Thyroid gland (tissue), 4 donors: ENCODE measurements at regions not wholly inside any gene's neighbourhood (a gene's known extent, or its start where the extent isn't known, plus 50 kb on each side); places are given as distances from the start of the nearest gene placed in this dataset.

Experiments used
- DNase-seq, 2 donors: peaks; one replicate each; pipeline ENCODE4 v3.0.0-alpha.2; 2019
- H3K27ac ChIP-seq, 3 donors: fragments of 200-600 bp; sonication (generic); 1 replicate in 2 of 3; 2 replicates in 1 of 3; pipeline ENCODE4 v1.5.1; 2016 to 2019; ENCODE audit warnings: mild to moderate bottlenecking in 1 of 3, moderate library complexity in 1 of 3
- H3K27me3 ChIP-seq: fragments of 200-600 bp; sonication (generic); one replicate; pipeline ENCODE4 v1.5.1; 2019
- H3K36me3 ChIP-seq, 2 donors: fragments of 200-600 bp; sonication (generic); one replicate each; pipeline ENCODE4 v1.5.1; 2016 to 2019
- H3K4me1 ChIP-seq, 2 donors: fragments of 200-600 bp; sonication (generic); one replicate each; pipeline ENCODE4 v1.5.1; 2017 to 2019
- H3K4me3 ChIP-seq, 3 donors: fragments of 200-600 bp; sonication (generic); replicated peaks in 1 of 3; 1 replicate in 2 of 3; 2 replicates in 1 of 3; pipeline ENCODE4 v1.5.1; 2016; ENCODE audit warnings: mild to moderate bottlenecking in 1 of 3
- H3K9me3 ChIP-seq: fragments of 200-600 bp; sonication (generic); one replicate; pipeline ENCODE4 v1.5.1; 2017
- POLR2A ChIP-seq, 2 donors: fragments of 450-650 bp; IDR thresholded peaks; one replicate each; pipeline ENCODE4 v1.6.1; 2017; ENCODE audit warnings: antibody characterized with exemption in 2 of 2, mild to moderate bottlenecking in 2 of 2, moderate library complexity in 1 of 2
- WGBS, 2 donors: methylation state at CpG; one replicate each; pipeline ENCODE4 v1.1.5; 2017; 5-methylcytosine and 5-hydroxymethylcytosine counted together
- intact Hi-C: fragments of 100-400 bp; cut with DNase I; formaldehyde crosslinking; loops from one replicate; pipeline ENCODE4 v1.15.1; 2023
- TF ChIP-seq, protein P1 (sequence below), 6 experiments: fragments of 200-600 bp in 3 of 6; fragments of 450-650 bp in 3 of 6; sonication (generic) in 3 of 6; IDR thresholded peaks; one replicate each; pipeline ENCODE4 v1.5.1; 2016 to 2019; ENCODE audit warnings: antibody characterized with exemption in 6 of 6, mild to moderate bottlenecking in 2 of 6, inconsistent platforms in 1 of 6, moderate library complexity in 1 of 6

DNA sequence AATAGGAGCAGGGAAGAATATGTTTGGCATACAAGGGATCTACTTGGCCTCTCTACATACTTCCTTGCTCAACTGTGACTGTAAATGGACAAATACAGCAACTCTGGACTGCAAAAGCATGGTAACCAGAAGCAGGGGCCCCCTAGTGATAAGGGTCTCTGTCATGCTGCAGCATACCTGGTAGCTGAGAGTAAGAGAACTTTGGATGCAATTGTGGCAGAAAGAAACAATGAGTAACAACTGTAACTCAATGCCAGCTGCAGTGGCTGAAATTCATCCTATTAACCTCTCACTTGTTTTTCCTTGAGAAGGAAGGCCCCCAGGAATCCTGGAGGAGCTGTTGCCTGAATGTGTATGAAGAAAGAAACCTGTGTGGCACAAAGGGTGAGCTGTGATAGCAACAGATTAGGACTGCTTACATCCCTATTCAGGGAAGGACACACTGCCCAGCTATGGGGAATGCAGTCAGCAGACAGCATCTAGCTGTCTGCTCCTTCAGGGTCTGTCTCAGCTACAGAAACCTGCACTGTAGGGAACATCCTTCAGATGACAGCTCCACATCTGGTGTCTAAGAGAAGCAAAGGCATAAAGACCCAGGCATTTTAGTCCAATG is 468.1 kb upstream of the ACTBL2 start:
- Histone ChIP-seq H3K27me3 (no peaks in the 10 kb centered on the region), H3K4me3 (no peak overlapping the region), H3K36me3 (no peaks in the 10 kb centered on the region), H3K27ac (no peak overlapping the region), H3K4me1 (no peaks in the 10 kb centered on the region), H3K9me3 (no peaks in the 10 kb centered on the region)
- intact Hi-C loops: no loop called here
- no peak for DNase-seq
- TF ChIP-seq, protein P1, sequence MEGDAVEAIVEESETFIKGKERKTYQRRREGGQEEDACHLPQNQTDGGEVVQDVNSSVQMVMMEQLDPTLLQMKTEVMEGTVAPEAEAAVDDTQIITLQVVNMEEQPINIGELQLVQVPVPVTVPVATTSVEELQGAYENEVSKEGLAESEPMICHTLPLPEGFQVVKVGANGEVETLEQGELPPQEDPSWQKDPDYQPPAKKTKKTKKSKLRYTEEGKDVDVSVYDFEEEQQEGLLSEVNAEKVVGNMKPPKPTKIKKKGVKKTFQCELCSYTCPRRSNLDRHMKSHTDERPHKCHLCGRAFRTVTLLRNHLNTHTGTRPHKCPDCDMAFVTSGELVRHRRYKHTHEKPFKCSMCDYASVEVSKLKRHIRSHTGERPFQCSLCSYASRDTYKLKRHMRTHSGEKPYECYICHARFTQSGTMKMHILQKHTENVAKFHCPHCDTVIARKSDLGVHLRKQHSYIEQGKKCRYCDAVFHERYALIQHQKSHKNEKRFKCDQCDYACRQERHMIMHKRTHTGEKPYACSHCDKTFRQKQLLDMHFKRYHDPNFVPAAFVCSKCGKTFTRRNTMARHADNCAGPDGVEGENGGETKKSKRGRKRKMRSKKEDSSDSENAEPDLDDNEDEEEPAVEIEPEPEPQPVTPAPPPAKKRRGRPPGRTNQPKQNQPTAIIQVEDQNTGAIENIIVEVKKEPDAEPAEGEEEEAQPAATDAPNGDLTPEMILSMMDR (IDR thresholded peaks at IDR 0.05): no peak
- TF ChIP-seq POLR2A (IDR thresholded peaks at IDR 0.05): no peak

DNA sequence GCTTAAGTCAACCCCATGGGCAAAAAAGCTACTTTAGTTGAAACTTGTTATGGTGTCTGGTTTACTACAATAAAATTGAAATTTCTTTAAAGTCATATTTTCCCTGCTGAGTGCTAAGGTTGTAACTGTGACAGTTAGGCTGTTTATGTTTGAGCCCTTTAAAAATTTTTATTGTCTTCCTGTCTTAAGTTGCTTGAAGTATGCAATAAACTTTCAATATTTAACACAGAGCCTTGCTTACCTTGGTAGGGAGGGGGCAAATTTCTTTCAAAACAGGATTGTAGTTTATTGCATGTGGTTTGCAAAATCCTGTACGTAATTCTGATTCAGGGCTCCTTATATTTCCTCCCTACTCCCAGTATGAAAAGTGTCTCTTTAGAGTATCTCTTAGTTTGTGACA is 465.5 kb upstream of the ACTBL2 start:
- Histone ChIP-seq H3K4me3 (no peak overlapping the region), H3K9me3 (no peaks in the 10 kb centered on the region), H3K4me1 (no peaks in the 10 kb centered on the region), H3K27ac (no peak overlapping the region), H3K36me3 (no peaks in the 10 kb centered on the region), H3K27me3 (no peaks in the 10 kb centered on the region)
- TF ChIP-seq POLR2A (IDR thresholded peaks at IDR 0.05): no peak
- TF ChIP-seq, protein P1 (IDR thresholded peaks at IDR 0.05): no peak
- DNase-seq: no peak
- intact Hi-C loops: no loop called here
- WGBS, 2 donors: 89 to 92% methylated on average over 1 of the region's 1 CpG

DNA sequence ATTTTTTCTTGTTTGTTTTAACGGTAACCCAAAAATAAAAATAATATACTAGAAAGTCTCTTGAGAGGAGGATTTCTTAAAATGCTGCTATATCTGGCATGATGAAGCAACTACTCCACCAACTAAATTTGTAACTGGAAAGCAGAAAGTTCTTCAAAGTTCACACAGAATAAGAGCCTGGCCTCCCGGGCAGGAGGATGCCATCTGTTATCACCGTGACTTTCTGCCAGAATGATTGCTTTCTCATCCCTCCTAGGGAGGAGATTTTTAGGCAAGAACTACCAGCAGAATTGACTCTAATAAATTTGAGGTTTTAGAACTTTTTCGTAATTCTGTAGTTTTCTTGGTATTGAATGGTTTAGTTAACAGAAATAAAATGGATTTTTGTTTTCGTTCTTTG is 464.6 kb upstream of the ACTBL2 start:
- Histone ChIP-seq H3K4me1 (no peaks in the 10 kb centered on the region), H3K27ac (no peak overlapping the region), H3K36me3 (no peaks in the 10 kb centered on the region), H3K4me3 (no peak overlapping the region), H3K27me3 (no peaks in the 10 kb centered on the region), H3K9me3 (no peaks in the 10 kb centered on the region)
- TF ChIP-seq, protein P1 (IDR thresholded peaks at IDR 0.05): no peak
- no peak for TF ChIP-seq POLR2A (IDR thresholded peaks at IDR 0.05)
- intact Hi-C loops: no loop called here
- WGBS, 2 donors: 76 to 79% methylated on average over 5 of the region's 5 CpGs
- DNase-seq: no peak

DNA sequence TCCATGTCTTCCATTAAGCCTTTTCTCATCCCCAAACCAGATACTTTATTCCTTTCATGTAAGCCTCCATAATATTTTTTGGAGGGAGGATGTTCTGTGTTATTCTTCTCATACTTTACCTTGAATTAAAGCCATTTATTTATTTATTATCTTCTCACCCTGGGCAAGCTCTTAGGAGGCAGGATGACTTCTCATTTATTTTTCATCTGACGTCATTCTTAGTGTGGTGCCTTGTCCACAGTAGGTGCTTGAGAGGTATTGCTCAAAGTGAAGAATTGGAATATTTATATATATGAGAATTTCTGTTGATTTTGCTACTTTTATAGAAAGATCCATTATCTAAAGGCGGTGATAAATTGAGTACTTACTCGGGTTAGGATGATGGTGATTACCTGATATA is 458.3 kb upstream of the ACTBL2 start:
- no peak for DNase-seq
- Histone ChIP-seq H3K27ac (no peak overlapping the region), H3K9me3 (no peaks in the 10 kb centered on the region), H3K36me3 (no peaks in the 10 kb centered on the region), H3K27me3 (no peaks in the 10 kb centered on the region), H3K4me3 (no peak overlapping the region), H3K4me1 (no peaks in the 10 kb centered on the region)
- intact Hi-C loops: no loop called here
- TF ChIP-seq POLR2A (IDR thresholded peaks at IDR 0.05): no peak
- TF ChIP-seq, protein P1 (IDR thresholded peaks at IDR 0.05): no peak
- WGBS, 2 donors: 92 to 93% methylated on average over 3 of the region's 3 CpGs

DNA sequence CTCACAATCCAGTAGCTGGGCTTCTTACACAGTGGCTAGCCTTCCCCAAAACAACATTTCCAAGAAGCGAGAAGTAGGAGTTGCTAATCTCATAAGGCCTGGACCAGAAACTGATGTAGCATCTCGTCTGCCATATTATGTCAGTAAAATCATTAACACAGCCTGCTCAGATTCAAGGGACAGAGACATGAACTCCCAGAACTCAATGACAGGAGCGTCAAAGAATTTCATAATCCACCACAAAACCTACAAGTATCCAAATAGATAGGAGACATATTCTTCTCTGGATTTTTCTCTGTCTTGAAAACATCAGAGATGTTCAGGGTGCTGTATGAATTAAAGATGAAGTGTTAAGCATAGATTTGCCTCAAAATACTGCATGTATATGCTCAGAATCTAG is 457.6 kb upstream of the ACTBL2 start:
- Histone ChIP-seq H3K36me3 (no peaks in the 10 kb centered on the region), H3K27ac (no peak overlapping the region), H3K27me3 (no peaks in the 10 kb centered on the region), H3K4me3 (no peak overlapping the region), H3K4me1 (no peaks in the 10 kb centered on the region), H3K9me3 (no peaks in the 10 kb centered on the region)
- intact Hi-C loops: no loop called here
- TF ChIP-seq, protein P1 (IDR thresholded peaks at IDR 0.05): no peak
- TF ChIP-seq POLR2A (IDR thresholded peaks at IDR 0.05): no peak
- WGBS, 2 donors: 91 to 92% methylated on average over 3 of the region's 3 CpGs
- no peak for DNase-seq
